Lower leg skin (tissue), 3 donors: ENCODE measurements at regions not wholly inside any gene's neighbourhood (a gene's known extent, or its start where the extent isn't known, plus 50 kb on each side); places are given as distances from the start of the nearest gene placed in this dataset.

Experiments
- CTCF ChIP-seq, 3 donors: fragments of 450-650 bp; IDR thresholded peaks; one replicate each; pipeline ENCODE4 v1.5.1; 2016; ENCODE audit warnings: antibody characterized with exemption in 3 of 3, mild to moderate bottlenecking in 3 of 3, moderate library complexity in 2 of 3
- POLR2A ChIP-seq, 2 donors: fragments of 450-650 bp; IDR thresholded peaks; one replicate each; pipeline ENCODE4 v1.6.1; 2016 to 2017; ENCODE audit warnings: antibody characterized with exemption in 2 of 2, mild to moderate bottlenecking in 1 of 2, moderate library complexity in 1 of 2

GRCh38 chr3:194872669-194872977 lies 186.9 kb downstream of the FAM43A start:
- no peak for TF ChIP-seq CTCF (IDR thresholded peaks at IDR 0.05)
- TF ChIP-seq POLR2A (IDR thresholded peaks at IDR 0.05): no peak
